Stomach (tissue), 4 donors: ENCODE measurements at regions not wholly inside any gene's neighbourhood (a gene's known extent, or its start where the extent isn't known, plus 50 kb on each side); places are given as distances from the start of the nearest gene placed in this dataset.

ENCODE experiments used
- POLR2A ChIP-seq, 4 donors: fragments of 450-650 bp; IDR thresholded peaks; one replicate each; pipeline ENCODE4 v1.6.1; 2016; ENCODE audit warnings: antibody characterized with exemption in 4 of 4, control low read depth in 2 of 4, mild to moderate bottlenecking in 1 of 4, moderate library complexity in 1 of 4
- TF ChIP-seq, protein P1 (sequence below), 7 experiments: fragments of 450-650 bp in 4 of 7; fragments of 200-600 bp in 3 of 7; sonication (generic) in 3 of 7; IDR thresholded peaks; one replicate each; pipeline ENCODE4 v1.5.1; 2016 to 2019; ENCODE audit warnings: antibody characterized with exemption in 7 of 7, control low read depth in 2 of 7, mild to moderate bottlenecking in 1 of 7

DNA sequence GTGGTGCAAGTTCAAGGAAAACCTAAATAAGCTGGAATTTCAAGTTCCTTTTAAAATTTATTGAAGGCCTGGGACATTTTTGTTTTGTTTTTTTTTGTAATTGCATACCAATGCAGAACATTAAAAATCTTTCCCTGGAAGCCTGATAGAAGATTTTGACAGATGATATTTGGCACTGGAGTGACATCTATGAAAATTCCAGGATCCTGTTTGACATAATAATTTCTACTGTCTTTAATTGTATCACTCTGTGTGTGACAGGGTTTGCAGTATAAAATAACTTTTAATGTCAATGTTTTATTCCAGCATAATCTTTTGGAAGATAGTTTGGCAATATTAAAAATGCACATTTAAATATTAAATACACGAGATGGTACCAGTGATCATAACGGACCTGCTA, 514.2 kb upstream of the ACO1 start:
- TF ChIP-seq, protein P1, sequence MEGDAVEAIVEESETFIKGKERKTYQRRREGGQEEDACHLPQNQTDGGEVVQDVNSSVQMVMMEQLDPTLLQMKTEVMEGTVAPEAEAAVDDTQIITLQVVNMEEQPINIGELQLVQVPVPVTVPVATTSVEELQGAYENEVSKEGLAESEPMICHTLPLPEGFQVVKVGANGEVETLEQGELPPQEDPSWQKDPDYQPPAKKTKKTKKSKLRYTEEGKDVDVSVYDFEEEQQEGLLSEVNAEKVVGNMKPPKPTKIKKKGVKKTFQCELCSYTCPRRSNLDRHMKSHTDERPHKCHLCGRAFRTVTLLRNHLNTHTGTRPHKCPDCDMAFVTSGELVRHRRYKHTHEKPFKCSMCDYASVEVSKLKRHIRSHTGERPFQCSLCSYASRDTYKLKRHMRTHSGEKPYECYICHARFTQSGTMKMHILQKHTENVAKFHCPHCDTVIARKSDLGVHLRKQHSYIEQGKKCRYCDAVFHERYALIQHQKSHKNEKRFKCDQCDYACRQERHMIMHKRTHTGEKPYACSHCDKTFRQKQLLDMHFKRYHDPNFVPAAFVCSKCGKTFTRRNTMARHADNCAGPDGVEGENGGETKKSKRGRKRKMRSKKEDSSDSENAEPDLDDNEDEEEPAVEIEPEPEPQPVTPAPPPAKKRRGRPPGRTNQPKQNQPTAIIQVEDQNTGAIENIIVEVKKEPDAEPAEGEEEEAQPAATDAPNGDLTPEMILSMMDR (IDR thresholded peaks at IDR 0.05), result no peak
- no peak for TF ChIP-seq POLR2A (IDR thresholded peaks at IDR 0.05)
